ENCODE measurements at regions not wholly inside any gene's neighbourhood (a gene's known extent, or its start where the extent isn't known, plus 50 kb on each side); places are given as distances from the start of the nearest gene placed in this dataset.

GRCh38 chr2:2738276-2738675 lies 407.2 kb upstream of the MYT1L start:
- Histone ChIP-seq H3K4me1 (ENCODE audit: insufficient read depth, low read length, severe bottlenecking) (no peaks in the 10 kb centered on the region), H3K27ac (ENCODE audit: low read depth, low read length, poor library complexity, severe bottlenecking) (no peak overlapping the region), H3K4me3 (ENCODE audit: low read depth, low read length, poor library complexity, severe bottlenecking) (no peak overlapping the region), H3K9me2 (ENCODE audit: low read depth, low read length) (no peaks in the 10 kb centered on the region), H3K27me3 (ENCODE audit: insufficient read depth, low read length) (no peaks in the 10 kb centered on the region), H3K9ac (ENCODE audit: low read length) (no peak overlapping the region), H3K36me3 (ENCODE audit: insufficient read depth, low read length) (no peaks in the 10 kb centered on the region), H4K20me1 (ENCODE audit: insufficient read depth, low read length) (no peaks in the 10 kb centered on the region), H3F3A (ENCODE audit: insufficient read depth, low read length) (no peaks in the 10 kb centered on the region), H2AFZ (ENCODE audit: low read length) (no peak overlapping the region), H3K9me3 (ENCODE audit: low read length) (no peaks in the 10 kb centered on the region), H3K79me2 (ENCODE audit: insufficient read depth, low read length) (no peaks in the 10 kb centered on the region), H3K4me2 (ENCODE audit: low read length) (no peak overlapping the region)
- TF ChIP-seq CTCF (IDR thresholded peaks at IDR 0.05; ENCODE audit: low read length) = no peak
- no peak for TF ChIP-seq EZH2 (IDR thresholded peaks at IDR 0.05; ENCODE audit: borderline replicate concordance, low read length)

- Histone ChIP-seq H3K4me2 (ENCODE audit: low read length) (no peak overlapping the region), H2AFZ (ENCODE audit: low read length) (no peak overlapping the region), H3K36me3 (ENCODE audit: insufficient read depth, low read length) (no peaks in the 10 kb centered on the region), H3F3A (ENCODE audit: insufficient read depth, low read length) (no peaks in the 10 kb centered on the region), H3K79me2 (ENCODE audit: insufficient read depth, low read length) (no peaks in the 10 kb centered on the region), H3K4me1 (ENCODE audit: insufficient read depth, low read length, severe bottlenecking) (no peaks in the 10 kb centered on the region), H3K4me3 (ENCODE audit: low read depth, low read length, poor library complexity, severe bottlenecking) (no peak overlapping the region), H3K9me2 (ENCODE audit: low read depth, low read length) (no peaks in the 10 kb centered on the region), H3K9ac (ENCODE audit: low read length) (no peak overlapping the region), H4K20me1 (ENCODE audit: insufficient read depth, low read length) (no peaks in the 10 kb centered on the region), H3K27ac (ENCODE audit: low read depth, low read length, poor library complexity, severe bottlenecking) (no peak overlapping the region), H3K9me3 (ENCODE audit: low read length) (no peaks in the 10 kb centered on the region), H3K27me3 (ENCODE audit: insufficient read depth, low read length) (no peaks in the 10 kb centered on the region)
- TF ChIP-seq CTCF (IDR thresholded peaks at IDR 0.05; ENCODE audit: low read length) (no peak), EZH2 (IDR thresholded peaks at IDR 0.05; ENCODE audit: borderline replicate concordance, low read length) (no peak)
These were observed 404.0 kb upstream of the MYT1L start for GRCh38 chr2:2735041-2735440.

GRCh38 chr2:2734308-2734707 lies 403.2 kb upstream of the MYT1L start:
- H3K79me2 ChIP-seq (ENCODE audit: insufficient read depth, low read length) = no peaks in the 10 kb centered on the region
- no peak overlapping the region for H3K4me2 ChIP-seq (ENCODE audit: low read length)
- no peak overlapping the region for H2AFZ ChIP-seq (ENCODE audit: low read length)
- no peaks in the 10 kb centered on the region for H3K9me2 ChIP-seq (ENCODE audit: low read depth, low read length)
- H3K4me3 ChIP-seq (ENCODE audit: low read depth, low read length, poor library complexity, severe bottlenecking) = no peak overlapping the region
- no peaks in the 10 kb centered on the region for H3K9me3 ChIP-seq (ENCODE audit: low read length)
- TF ChIP-seq EZH2 (IDR thresholded peaks at IDR 0.05; ENCODE audit: borderline replicate concordance, low read length) (no peak), CTCF (IDR thresholded peaks at IDR 0.05; ENCODE audit: low read length) (no peak)
- no peaks in the 10 kb centered on the region for H3K36me3 ChIP-seq (ENCODE audit: insufficient read depth, low read length)
- H3F3A ChIP-seq (ENCODE audit: insufficient read depth, low read length) = no peaks in the 10 kb centered on the region
- no peaks in the 10 kb centered on the region for H3K4me1 ChIP-seq (ENCODE audit: insufficient read depth, low read length, severe bottlenecking)
- no peak overlapping the region for H3K9ac ChIP-seq (ENCODE audit: low read length)
- no peak overlapping the region for H3K27ac ChIP-seq (ENCODE audit: low read depth, low read length, poor library complexity, severe bottlenecking)
- no peaks in the 10 kb centered on the region for H3K27me3 ChIP-seq (ENCODE audit: insufficient read depth, low read length)
- no peaks in the 10 kb centered on the region for H4K20me1 ChIP-seq (ENCODE audit: insufficient read depth, low read length)
